Activated gamma-delta T cell (primary cell): ENCODE measurements at regions not wholly inside any gene's neighbourhood (a gene's known extent, or its start where the extent isn't known, plus 50 kb on each side); places are given as distances from the start of the nearest gene placed in this dataset.
"Not testable (repeated sequence)": the region's sequence is repeated elsewhere in the genome, so short reads cannot be mapped to it uniquely, and the experiment has no call there.

Experiments
- DNase-seq: peaks from one replicate; lab custom pipeline; 2025; lab: John Stamatoyannopoulos, UW

GRCh38 chr18:28287146-28287545 is 110.2 kb upstream of the CDH2 start:
- DNase-seq: no peak

- no peak for DNase-seq
Observed at GRCh38 chr18:28284132-28284531, 107.2 kb upstream of the CDH2 start.

- no peak for DNase-seq
Observed at GRCh38 chr18:28281400-28281799, 104.5 kb upstream of the CDH2 start.

GRCh38 chr18:28269750-28270149 is 92.8 kb upstream of the CDH2 start:
- no peak for DNase-seq

GRCh38 chr18:28267878-28268625 is 91.1 kb upstream of the CDH2 start:
- DNase-seq: no peak

GRCh38 chr18:28267276-28267675 is 90.3 kb upstream of the CDH2 start:
- no peak for DNase-seq

- DNase-seq: no peak
Observed at GRCh38 chr18:28256166-28256565, 79.2 kb upstream of the CDH2 start.

- no peak for DNase-seq
Observed at GRCh38 chr18:28248653-28249052, 71.7 kb upstream of the CDH2 start.

GRCh38 chr18:28240626-28241025 is 63.7 kb upstream of the CDH2 start:
- not testable (repeated sequence) for DNase-seq

GRCh38 chr18:28236487-28236886 is 59.6 kb upstream of the CDH2 start:
- DNase-seq: no peak
